H1 (cell line): ENCODE measurements at regions not wholly inside any gene's neighbourhood (a gene's known extent, or its start where the extent isn't known, plus 50 kb on each side); places are given as distances from the start of the nearest gene placed in this dataset.

Experiments
- CTCF ChIA-PET: fragments of 300-600 bp; sonication (Branson Sonifier 250); formaldehyde crosslinking; loops from one replicate; lab custom pipeline; 2021; ENCODE audit not compliant: partially characterized antibody; lab: Charles Lee
- POLR2A ChIA-PET: fragments of 300-600 bp; sonication (Branson Sonifier 250); formaldehyde crosslinking; loops from one replicate; lab custom pipeline; 2021; ENCODE audit warnings: inconsistent platforms; ENCODE audit not compliant: partially characterized antibody; lab: Charles Lee
- DNase-seq, 2 experiments: peaks; one replicate each; pipeline versions ENCODE4 v3.0.0 to v3.0.0-alpha.2; 2010 to 2022; ENCODE audit warnings: low spot score in 2 of 2, low read depth in 1 of 2, mixed read lengths in 1 of 2
- FAIRE-seq: peaks from 2 replicates; lab custom pipeline; 2011; peaks lifted over from hg19 to GRCh38; lab: Jason Lieb, UNC
- H2AFZ ChIP-seq: 2 replicates; pipeline ENCODE4 v1.8.1; 2012; ENCODE audit warnings: low read length, inconsistent platforms
- H2AK5ac ChIP-seq: 2 replicates; pipeline ENCODE4 v1.6.1; 2013; ENCODE audit warnings: low read depth, low read length
- H2BK120ac ChIP-seq: replicated peaks from 2 replicates; pipeline ENCODE3; 2013; ENCODE audit warnings: low read depth, low read length, inconsistent platforms
- H2BK12ac ChIP-seq: 2 replicates; pipeline ENCODE4 v1.6.1; 2013; ENCODE audit warnings: low read depth, low read length
- H2BK15ac ChIP-seq: 2 replicates; pipeline ENCODE4 v1.6.1; 2013; ENCODE audit warnings: low read length
- H2BK20ac ChIP-seq: 2 replicates; pipeline ENCODE4 v1.6.1; 2013; ENCODE audit warnings: low read length
- H2BK5ac ChIP-seq: 2 replicates; pipeline ENCODE4 v1.6.1; 2013; ENCODE audit warnings: low read depth, low read length
- H3K14ac ChIP-seq: 2 replicates; pipeline ENCODE4 v1.6.1; 2013; ENCODE audit warnings: inconsistent platforms; ENCODE audit not compliant: insufficient read length
- H3K18ac ChIP-seq: 2 replicates; pipeline ENCODE4 v1.6.1; 2013; ENCODE audit warnings: low read length; ENCODE audit errors: extremely low read depth
- H3K23ac ChIP-seq: 2 replicates; pipeline ENCODE4 v1.6.1; 2013; ENCODE audit warnings: inconsistent platforms; ENCODE audit not compliant: insufficient read length
- H3K23me2 ChIP-seq: 2 replicates; pipeline ENCODE4 v1.6.1; 2013; ENCODE audit warnings: low read depth, low read length
- H3K27ac ChIP-seq: 2 replicates; pipeline ENCODE4 v1.6.1; 2011; ENCODE audit warnings: low read depth, low read length, inconsistent platforms
- H3K27me3 ChIP-seq, 4 experiments: replicated peaks in 1 of 4; 1 replicate in 1 of 4; 2 replicates in 3 of 4; pipeline versions ENCODE4 v1.6.1 to v1.8.1; 2011 to 2013; ENCODE audit warnings: low read length in 3 of 4, mild to moderate bottlenecking in 3 of 4, inconsistent platforms in 2 of 4, mixed read lengths in 2 of 4, moderate library complexity in 1 of 4; ENCODE audit not compliant: control insufficient read depth in 3 of 4, insufficient read depth in 3 of 4; ENCODE audit errors: extremely low read depth in 1 of 4
- H3K36me3 ChIP-seq, 4 experiments: 2 replicates each; pipeline versions ENCODE4 v1.6.1 to v1.8.1; 2011 to 2013; ENCODE audit warnings: mild to moderate bottlenecking in 4 of 4, low read length in 3 of 4, moderate library complexity in 2 of 4, control low read depth in 1 of 4, inconsistent platforms in 1 of 4; ENCODE audit not compliant: insufficient read depth in 4 of 4, control insufficient read depth in 2 of 4
- H3K4ac ChIP-seq: replicated peaks from 2 replicates; pipeline ENCODE3; 2013; ENCODE audit warnings: low read length, low read depth, mixed read lengths, inconsistent platforms; ENCODE audit not compliant: insufficient read length
- H3K4me1 ChIP-seq, 4 experiments: replicated peaks in 1 of 4; 1 replicate in 1 of 4; 2 replicates in 3 of 4; pipeline versions ENCODE4 v1.6.1 to v1.8.1; 2011 to 2013; ENCODE audit warnings: low read length in 3 of 4, inconsistent platforms in 2 of 4, mixed read lengths in 1 of 4; ENCODE audit not compliant: insufficient read depth in 4 of 4, control insufficient read depth in 3 of 4
- H3K4me2 ChIP-seq, 2 experiments: 2 replicates each; pipeline versions ENCODE4 v1.6.1 to v1.8.1; 2011 to 2013; ENCODE audit warnings: low read depth in 2 of 2, low read length in 2 of 2, control low read depth in 1 of 2, inconsistent platforms in 1 of 2, mild to moderate bottlenecking in 1 of 2; ENCODE audit not compliant: insufficient read depth in 1 of 2
- H3K4me3 ChIP-seq, 4 experiments: fragments of 200-600, 300-600 bp in 1 of 4; sonication (generic), shearing (Covaris generic), sonication (Bioruptor Twin) in 1 of 4; 2 replicates each; pipeline versions ENCODE4 v1.5.1 to v1.8.1; 2011 to 2016; ENCODE audit warnings: low read length in 4 of 4, low read depth in 3 of 4, control low read depth in 2 of 4, inconsistent platforms in 2 of 4, mild to moderate bottlenecking in 2 of 4, mixed read lengths in 1 of 4, moderate library complexity in 1 of 4; ENCODE audit not compliant: insufficient read depth in 2 of 4; ENCODE audit errors: extremely low read depth in 1 of 4
- H3K56ac ChIP-seq: replicated peaks from 2 replicates; pipeline ENCODE3; 2013; ENCODE audit warnings: low read depth, mild to moderate bottlenecking, mixed read lengths, low read length, inconsistent platforms; ENCODE audit not compliant: insufficient read length
- H3K79me1 ChIP-seq: 2 replicates; pipeline ENCODE4 v1.6.1; 2013; ENCODE audit warnings: low read depth, low read length, control low read depth
- H3K79me2 ChIP-seq, 2 experiments: 2 replicates each; pipeline versions ENCODE4 v1.6.1 to v1.8.1; 2012 to 2013; ENCODE audit warnings: low read length in 2 of 2, mild to moderate bottlenecking in 2 of 2, inconsistent platforms in 1 of 2; ENCODE audit not compliant: insufficient read depth in 2 of 2, control insufficient read depth in 1 of 2
- H3K9ac ChIP-seq, 4 experiments: replicated peaks in 1 of 4; 1 replicate in 1 of 4; 2 replicates in 3 of 4; pipeline versions ENCODE4 v1.6.1 to v1.8.1; 2011 to 2013; ENCODE audit warnings: low read depth in 3 of 4, low read length in 3 of 4, control low read depth in 2 of 4, mild to moderate bottlenecking in 2 of 4, moderate library complexity in 2 of 4, inconsistent platforms in 1 of 4; ENCODE audit errors: extremely low read depth in 1 of 4
- H3K9me3 ChIP-seq, 2 experiments: 2 replicates each; pipeline versions ENCODE4 v1.6.1 to v1.8.1; 2012 to 2013; ENCODE audit warnings: mild to moderate bottlenecking in 2 of 2, moderate library complexity in 2 of 2, control low read depth in 1 of 2, inconsistent platforms in 1 of 2, low read depth in 1 of 2, low read length in 1 of 2, mixed read lengths in 1 of 2; ENCODE audit not compliant: insufficient read depth in 2 of 2
- H4K20me1 ChIP-seq, 2 experiments: replicated peaks in 1 of 2; 2 replicates each; pipeline versions ENCODE3 to v1.8.1; 2011 to 2013; ENCODE audit warnings: inconsistent platforms in 2 of 2, low read length in 2 of 2, mild to moderate bottlenecking in 1 of 2; ENCODE audit not compliant: insufficient read depth in 2 of 2, control insufficient read depth in 1 of 2
- H4K5ac ChIP-seq: 2 replicates; pipeline ENCODE4 v1.6.1; 2013; ENCODE audit warnings: low read length, low read depth, mixed read lengths, inconsistent platforms; ENCODE audit not compliant: insufficient read length
- H4K8ac ChIP-seq: 2 replicates; pipeline ENCODE4 v1.8.0; 2013; ENCODE audit warnings: mild to moderate bottlenecking, moderate library complexity, low read length, inconsistent platforms; ENCODE audit not compliant: insufficient read depth; ENCODE audit errors: extremely low read depth
- H4K91ac ChIP-seq: replicated peaks from 2 replicates; pipeline ENCODE3; 2013; ENCODE audit warnings: low read length, mixed read lengths, inconsistent platforms; ENCODE audit not compliant: insufficient read length
- BCL11A ChIP-seq, 2 experiments: IDR thresholded peaks; one replicate each; pipeline ENCODE4 v1.6.1; 2011; ENCODE audit warnings: low read depth in 2 of 2, low read length in 2 of 2, mild to moderate bottlenecking in 2 of 2
- CBX5 ChIP-seq: fragments of 300-800, 300-1000 bp; sonication (generic); IDR thresholded peaks from 2 replicates; pipeline ENCODE4 v1.7.1; 2016; ENCODE audit warnings: antibody characterized with exemption, low read length, low read depth
- E2F6 ChIP-seq: IDR thresholded peaks from 2 replicates; pipeline ENCODE4 v1.6.1; 2012; ENCODE audit warnings: inconsistent platforms
- POU5F1 ChIP-seq: IDR thresholded peaks from 2 replicates; pipeline ENCODE4 v1.6.1; 2011; ENCODE audit warnings: low read depth, mild to moderate bottlenecking, low read length, moderate library complexity
- RAD21 ChIP-seq, 2 experiments: IDR thresholded peaks in 1 of 2; conservative IDR thresholded peaks in 1 of 2; 2 replicates each; pipeline ENCODE4 v1.6.1; 2011; ENCODE audit warnings: low read depth in 2 of 2, low read length in 2 of 2, improper control_type of control experiment in 1 of 2, inconsistent platforms in 1 of 2, mild to moderate bottlenecking in 1 of 2, moderate library complexity in 1 of 2
- RFX5 ChIP-seq: IDR thresholded peaks from 2 replicates; pipeline ENCODE4 v1.6.1; 2011; ENCODE audit warnings: low read depth, low read length, improper control_type of control experiment, borderline replicate concordance
- RNF2 ChIP-seq: fragments of 200-900, 300-1000 bp; sonication (generic); IDR thresholded peaks from 2 replicates; pipeline ENCODE4 v1.7.1; 2016; ENCODE audit warnings: borderline replicate concordance, low read depth, mild to moderate bottlenecking, antibody characterized with exemption, low read length; ENCODE audit not compliant: poor library complexity, severe bottlenecking; ENCODE audit errors: missing control alignments
- SP2 ChIP-seq: IDR thresholded peaks from 2 replicates; pipeline ENCODE4 v1.6.1; 2012; ENCODE audit warnings: mild to moderate bottlenecking, low read length, inconsistent platforms
- WGBS, 2 experiments: shearing (Covaris generic) in 1 of 2; methylation state at CpG; one replicate each; pipeline versions ENCODE4 v1.1.6 to v1.1.7; 2013 to 2015; ENCODE audit warnings: low lambda C conversion rate in 2 of 2, mixed read lengths in 2 of 2, inconsistent platforms in 1 of 2, low coverage in 1 of 2, missing lambda C conversion rate in 1 of 2; ENCODE audit not compliant: insufficient replicate concordance in 2 of 2, insufficient coverage in 1 of 2, insufficient read length in 1 of 2; ENCODE audit errors: extremely low coverage in 1 of 2, missing lambda C conversion rate in 1 of 2; 5-methylcytosine and 5-hydroxymethylcytosine counted together
- TF ChIP-seq, protein P1 (sequence below), 3 experiments: IDR thresholded peaks; 1 replicate in 2 of 3; 2 replicates in 1 of 3; pipeline versions ENCODE4 v1.5.1 to v1.6.1; 2011; ENCODE audit warnings: low read length in 3 of 3, mild to moderate bottlenecking in 3 of 3, inconsistent platforms in 2 of 3, low read depth in 1 of 3, moderate library complexity in 1 of 3; ENCODE audit not compliant: insufficient read depth in 1 of 3; ENCODE audit errors: control extremely low read depth in 1 of 3

GRCh38 chrX:39814391-39814790 is 283.4 kb downstream of the BCOR start:
- Histone ChIP-seq H3K14ac (no peak overlapping the region), H3K4me3 (no peak overlapping the region), H2BK5ac (no peak overlapping the region), H4K20me1 (no peaks in the 10 kb centered on the region), H4K91ac (no peak overlapping the region), H3K79me2 (no peaks in the 10 kb centered on the region; a peak in 1 of 4 replicates), H3K18ac (no peak overlapping the region), H3K23me2 (peaks cover 2% of the 10 kb centered on the region; the same call in 1 of the 2 replicates), H3K36me3 (no peaks in the 10 kb centered on the region)
- TF ChIP-seq E2F6 = no peak
- TF ChIP-seq RAD21 (IDR thresholded peaks at IDR 0.05 in 1 of 2, conservative IDR thresholded peaks at IDR 0.05 in 1 of 2; ENCODE audit: low read depth in 2 of 2, low read length in 2 of 2) = peak; percentile 63 to 74
- TF ChIP-seq RFX5 = no peak
- no peak for TF ChIP-seq POU5F1
- no peak for TF ChIP-seq RNF2
- TF ChIP-seq CBX5 = no peak
- no peak for TF ChIP-seq SP2
- TF ChIP-seq BCL11A (IDR thresholded peaks at IDR 0.05; ENCODE audit: low read depth in 2 of 2, low read length in 2 of 2) = no peak
- TF ChIP-seq, protein P1, sequence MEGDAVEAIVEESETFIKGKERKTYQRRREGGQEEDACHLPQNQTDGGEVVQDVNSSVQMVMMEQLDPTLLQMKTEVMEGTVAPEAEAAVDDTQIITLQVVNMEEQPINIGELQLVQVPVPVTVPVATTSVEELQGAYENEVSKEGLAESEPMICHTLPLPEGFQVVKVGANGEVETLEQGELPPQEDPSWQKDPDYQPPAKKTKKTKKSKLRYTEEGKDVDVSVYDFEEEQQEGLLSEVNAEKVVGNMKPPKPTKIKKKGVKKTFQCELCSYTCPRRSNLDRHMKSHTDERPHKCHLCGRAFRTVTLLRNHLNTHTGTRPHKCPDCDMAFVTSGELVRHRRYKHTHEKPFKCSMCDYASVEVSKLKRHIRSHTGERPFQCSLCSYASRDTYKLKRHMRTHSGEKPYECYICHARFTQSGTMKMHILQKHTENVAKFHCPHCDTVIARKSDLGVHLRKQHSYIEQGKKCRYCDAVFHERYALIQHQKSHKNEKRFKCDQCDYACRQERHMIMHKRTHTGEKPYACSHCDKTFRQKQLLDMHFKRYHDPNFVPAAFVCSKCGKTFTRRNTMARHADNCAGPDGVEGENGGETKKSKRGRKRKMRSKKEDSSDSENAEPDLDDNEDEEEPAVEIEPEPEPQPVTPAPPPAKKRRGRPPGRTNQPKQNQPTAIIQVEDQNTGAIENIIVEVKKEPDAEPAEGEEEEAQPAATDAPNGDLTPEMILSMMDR (IDR thresholded peaks at IDR 0.05; ENCODE audit: control extremely low read depth in 1 of 3, insufficient read depth in 1 of 3, low read depth in 1 of 3, low read length in 3 of 3) = peak in 2 of 3 experiments; percentile 30 to 46; a peak in 2 of 4 replicates
- TF ChIP-seq, all 59 proteins: peak for 2
- H3K9me3 ChIP-seq = no peaks in the 10 kb centered on the region
- H3K27me3 ChIP-seq = peaks cover 0 to 1% (median 0%) of the 10 kb centered on the region in 4 experiments; a peak in 1 of 7 replicates
- ChIA-PET CTCF (interaction anchor here (0.6 to 2.7 kb wide), 16 partner anchors 24 to 1012 kb away, joined by 3 to 11 read pairs (median 4); no protein-coding TSS in a partner anchor), POLR2A (interaction anchor here (1.0 to 1.3 kb wide), 2 partner anchors 9 to 196 kb away, joined by 3 to 4 read pairs; no protein-coding TSS in a partner anchor)
- no peak overlapping the region for H2BK15ac ChIP-seq
- H3K79me1 ChIP-seq = no peaks in the 10 kb centered on the region
- no peak overlapping the region for H2AK5ac ChIP-seq
- no peak overlapping the region for H2BK120ac ChIP-seq
- FAIRE-seq (peak; percentile 89), DNase-seq (no peak)
- H3K56ac ChIP-seq = no peak overlapping the region
- H3K9ac ChIP-seq = no peak overlapping the region
- no peak overlapping the region for H3K4me2 ChIP-seq
- H3K27ac ChIP-seq = no peak overlapping the region
- no peak overlapping the region for H3K23ac ChIP-seq
- WGBS, 2 experiments = 42% methylated on average over 4 of the region's 4 CpGs; no CpG with 5 or more reads in 1 of the 2 experiments
- no peak overlapping the region for H2AFZ ChIP-seq
- no peak overlapping the region for H3K4ac ChIP-seq
- H4K5ac ChIP-seq = no peak overlapping the region
- no peak overlapping the region for H2BK20ac ChIP-seq
- no peak overlapping the region for H4K8ac ChIP-seq
- H3K4me1 ChIP-seq = peaks cover 7 to 29% (median 23%) of the 10 kb centered on the region in 4 experiments
- no peak overlapping the region for H2BK12ac ChIP-seq
